Stimulated activated CD8-positive, alpha-beta memory T cell treated with anti-CD3 and anti-CD28 coated beads, Interleukin-15, amount 100 ng/mL, for 48 hours (primary cell): ENCODE measurements at regions not wholly inside any gene's neighbourhood (a gene's known extent, or its start where the extent isn't known, plus 50 kb on each side); places are given as distances from the start of the nearest gene placed in this dataset.
"Not testable (repeated sequence)": the region's sequence is repeated elsewhere in the genome, so short reads cannot be mapped to it uniquely, and the experiment has no call there.

Experiments
- DNase-seq, 2 donors: peaks; one replicate each; pipeline ENCODE4 v3.0.0-alpha.2; 2020; ENCODE audit warnings: low read depth in 2 of 2

- DNase-seq: no peak
These were observed 694.9 kb upstream of the KCND2 start for GRCh38 chr7:119578116-119578515.

- DNase-seq: no peak
These were observed 678.0 kb upstream of the KCND2 start for GRCh38 chr7:119594956-119595355.

DNA sequence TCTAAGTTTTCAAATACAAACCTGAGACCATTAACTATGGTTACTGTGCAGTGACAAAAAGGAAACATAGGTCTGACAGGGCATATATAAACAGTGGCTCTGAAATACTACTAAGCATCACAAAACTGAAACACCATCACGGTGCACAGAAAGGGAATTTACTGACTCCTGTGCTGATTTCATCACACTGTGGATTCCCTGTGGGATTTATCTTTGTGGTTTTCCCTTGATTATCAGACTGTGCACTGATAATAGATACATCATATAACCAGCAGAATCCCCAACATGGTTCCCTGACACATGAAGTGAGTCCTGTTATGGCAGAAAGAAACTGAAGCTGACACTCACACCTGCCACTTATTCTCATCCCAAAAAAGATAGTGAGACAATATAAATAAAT is 676.3 kb upstream of the KCND2 start:
- DNase-seq: no peak

DNA sequence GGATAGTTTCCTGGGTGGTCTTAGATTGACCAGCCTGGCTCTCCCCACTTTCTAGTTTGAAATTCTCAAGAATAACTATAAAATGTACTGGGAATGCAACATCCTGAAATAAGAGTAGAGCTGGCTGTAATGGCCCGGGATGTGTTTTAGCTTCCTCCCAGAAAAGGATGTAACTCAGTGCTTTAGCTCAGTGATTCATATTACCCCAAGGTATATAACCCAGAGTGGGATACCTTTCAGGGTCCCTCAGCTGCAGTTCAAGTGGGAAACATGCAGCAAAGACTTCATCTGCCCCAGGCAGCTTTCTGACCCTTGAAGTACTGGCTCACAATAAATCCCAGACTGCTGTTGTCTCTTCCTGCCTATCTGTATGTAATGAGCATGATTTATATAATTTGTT is 666.7 kb upstream of the KCND2 start:
- no peak for DNase-seq

GRCh38 chr7:119620769-119621168 is 652.2 kb upstream of the KCND2 start:
- DNase-seq: no peak

DNA sequence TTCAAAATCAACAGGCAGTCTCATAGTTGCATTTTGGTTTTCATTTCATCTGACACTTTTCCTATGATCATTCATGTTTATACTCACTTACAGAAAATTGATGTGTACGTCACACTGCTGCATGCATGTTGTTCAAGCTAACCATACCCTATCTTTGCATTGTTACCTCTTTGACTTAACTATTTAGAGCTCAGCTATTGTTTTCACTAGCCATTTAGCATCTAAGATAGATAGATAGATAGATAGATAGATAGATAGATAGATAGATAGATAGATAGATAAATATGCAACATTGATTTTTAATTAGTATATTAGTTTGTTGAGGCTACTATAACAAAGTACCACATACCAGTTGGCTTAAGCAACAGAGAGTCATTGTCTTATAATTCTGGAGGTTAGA is 649.5 kb upstream of the KCND2 start:
- DNase-seq: no peak

GRCh38 chr7:119630406-119630969 is 642.5 kb upstream of the KCND2 start:
- no peak for DNase-seq

DNA sequence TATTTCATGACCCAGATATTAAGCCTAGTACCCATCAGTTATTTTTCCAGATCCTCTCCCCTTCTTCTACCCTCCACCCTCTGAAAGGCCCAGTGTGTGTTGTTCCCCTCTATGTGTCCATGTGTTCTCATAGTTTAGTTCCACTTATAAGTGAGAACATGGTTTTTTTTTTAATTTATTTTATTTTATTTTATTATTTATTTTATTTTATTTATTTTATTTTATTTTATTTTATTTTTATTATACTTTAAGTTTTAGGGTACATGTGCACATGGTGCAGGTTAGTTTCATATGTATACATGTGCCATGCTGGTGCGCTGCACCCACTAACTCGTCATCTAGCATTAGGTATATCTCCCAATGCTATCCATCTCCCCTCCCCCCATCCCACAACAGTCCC is 639.2 kb upstream of the KCND2 start:
- DNase-seq: not testable (repeated sequence)

DNA sequence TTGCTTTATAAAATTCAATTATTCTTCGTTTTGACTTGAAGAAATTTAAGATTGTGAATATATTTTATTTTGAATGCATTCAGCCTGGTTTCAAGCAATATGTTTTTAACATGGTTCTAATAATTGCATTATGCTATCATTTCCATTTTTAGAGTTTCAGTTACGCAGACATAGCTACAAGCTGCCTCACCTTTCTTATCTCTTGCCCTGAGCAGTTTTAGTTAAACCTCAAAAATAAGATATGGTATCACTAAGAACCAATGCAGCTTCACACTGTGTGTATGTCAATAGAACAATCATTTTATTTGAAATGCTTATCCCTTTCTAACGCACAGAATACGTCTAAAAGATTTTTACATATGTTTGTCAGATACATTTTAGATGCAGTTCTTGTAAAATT is 632.6 kb upstream of the KCND2 start:
- no peak for DNase-seq

GRCh38 chr7:119640861-119641260 is 632.1 kb upstream of the KCND2 start:
- DNase-seq: no peak

- no peak for DNase-seq
These were observed 629.4 kb upstream of the KCND2 start for GRCh38 chr7:119643558-119643957.

- no peak for DNase-seq
These were observed 625.7 kb upstream of the KCND2 start for GRCh38 chr7:119647286-119647685.

DNA sequence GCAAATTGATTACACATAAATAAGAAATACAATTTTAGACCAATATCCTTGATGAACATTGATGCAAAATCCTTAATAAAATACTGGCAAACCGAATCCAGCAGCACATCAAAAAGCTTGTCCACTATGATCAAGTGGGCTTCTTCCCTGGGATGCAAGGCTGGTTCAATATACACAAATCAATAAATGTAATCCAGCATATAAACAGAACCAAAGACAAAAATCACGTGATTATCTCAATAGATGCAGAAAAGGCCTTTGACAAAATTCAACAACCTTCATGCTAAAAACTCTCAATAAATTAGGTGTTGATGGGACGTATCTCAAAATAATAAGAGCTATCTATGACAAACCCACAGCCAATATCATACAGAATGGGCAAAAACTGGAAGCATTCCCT is 624.2 kb upstream of the KCND2 start:
- DNase-seq: not testable (repeated sequence)

DNA sequence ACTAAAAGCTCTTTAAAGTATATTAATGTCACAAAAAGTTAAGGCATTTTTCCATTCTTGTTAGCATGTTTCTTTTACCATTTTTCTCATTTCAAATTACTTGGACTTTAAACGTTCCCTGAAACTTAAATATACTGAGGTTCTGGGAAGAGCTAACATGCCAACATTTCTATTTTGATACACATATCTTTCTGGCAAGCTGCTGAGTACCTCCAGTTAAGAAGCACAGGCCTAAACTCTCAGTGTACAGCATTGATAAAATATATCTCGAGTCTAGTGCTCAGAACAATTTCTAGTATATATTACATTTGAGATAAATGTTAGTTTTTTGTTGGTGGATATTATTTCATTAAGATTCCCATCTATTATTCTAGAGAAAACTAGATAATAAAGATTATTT is 612.9 kb upstream of the KCND2 start:
- DNase-seq: no peak

DNA sequence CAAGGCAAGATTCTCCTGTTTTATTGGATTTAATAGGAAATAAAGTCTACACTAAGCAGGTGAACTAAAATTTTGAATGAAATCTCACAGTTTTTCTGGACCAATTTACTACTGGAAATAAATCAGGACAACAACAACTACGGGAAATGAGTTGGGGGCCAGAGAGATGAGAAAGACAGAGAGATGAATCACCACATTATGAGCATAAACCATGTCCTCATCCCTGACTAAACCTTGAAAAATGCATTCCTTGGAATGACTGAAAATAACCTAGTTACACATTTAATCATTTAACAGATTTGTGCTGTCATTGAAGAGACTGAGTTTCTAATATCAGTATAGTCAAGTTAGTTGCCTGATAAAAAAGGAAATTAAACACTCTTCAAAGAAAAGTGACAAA is 608.4 kb upstream of the KCND2 start:
- DNase-seq: no peak

- no peak for DNase-seq
These were observed 607.2 kb upstream of the KCND2 start for GRCh38 chr7:119665796-119666195.

DNA sequence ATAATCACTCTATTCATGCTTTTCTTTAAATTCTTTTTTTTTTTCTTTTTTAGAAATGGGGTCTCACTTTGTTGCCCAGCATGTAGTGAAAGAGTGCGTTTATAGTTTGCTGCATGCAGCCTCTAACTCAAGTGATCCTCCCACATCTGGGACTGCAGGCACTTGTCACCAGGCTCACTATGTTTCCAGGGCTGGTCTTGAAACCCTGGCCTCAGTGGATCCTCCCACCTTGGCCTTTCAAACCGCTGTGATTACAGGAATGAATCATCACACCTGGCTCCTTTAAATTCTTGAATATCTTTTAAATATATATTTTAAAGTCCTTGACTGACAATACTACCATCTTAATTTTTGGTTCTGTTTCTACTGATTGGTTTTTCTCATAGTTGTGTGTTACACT is 591.6 kb upstream of the KCND2 start:
- DNase-seq: no peak

DNA sequence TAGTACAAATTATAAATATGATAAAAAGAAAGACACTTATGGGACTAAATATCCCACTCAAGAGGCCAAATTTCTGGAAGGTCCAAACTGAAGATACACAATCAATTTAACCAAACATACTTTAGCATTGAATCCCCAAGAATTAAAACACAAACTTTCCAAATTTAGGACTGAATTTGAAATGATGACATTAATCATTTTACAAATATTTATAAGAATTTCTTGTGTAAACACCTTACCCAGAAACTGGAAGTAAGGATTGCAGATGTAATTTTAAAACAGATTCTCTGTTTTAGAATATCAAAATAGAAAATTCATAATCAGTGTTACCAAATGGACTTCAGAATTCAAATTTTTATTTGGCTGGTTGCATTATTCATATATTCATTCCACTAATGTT is 588.2 kb upstream of the KCND2 start:
- DNase-seq: no peak

- no peak for DNase-seq
These were observed 587.1 kb upstream of the KCND2 start for GRCh38 chr7:119685906-119686305.

GRCh38 chr7:119688831-119689230 is 584.1 kb upstream of the KCND2 start:
- DNase-seq: no peak

- DNase-seq: no peak
These were observed 580.4 kb upstream of the KCND2 start for GRCh38 chr7:119692541-119692940.

DNA sequence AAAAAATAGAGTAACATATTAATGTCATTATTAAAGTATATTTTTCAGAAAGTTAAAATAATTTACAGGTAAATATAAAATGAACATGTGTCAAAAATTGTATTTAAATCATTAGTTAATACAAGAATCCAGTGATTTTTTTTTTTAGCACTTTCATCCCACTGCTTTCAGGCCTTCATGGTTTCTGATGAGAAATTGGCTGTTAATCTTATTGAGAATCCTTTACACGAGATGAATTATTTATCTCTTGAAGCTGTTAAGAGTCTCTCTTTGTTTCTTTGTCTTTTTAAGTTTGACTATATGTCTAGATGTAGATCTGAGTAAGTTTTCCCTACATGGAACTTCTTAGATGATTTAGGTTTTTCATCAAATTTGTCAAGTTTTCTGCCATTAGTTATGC is 578.5 kb upstream of the KCND2 start:
- DNase-seq: no peak

DNA sequence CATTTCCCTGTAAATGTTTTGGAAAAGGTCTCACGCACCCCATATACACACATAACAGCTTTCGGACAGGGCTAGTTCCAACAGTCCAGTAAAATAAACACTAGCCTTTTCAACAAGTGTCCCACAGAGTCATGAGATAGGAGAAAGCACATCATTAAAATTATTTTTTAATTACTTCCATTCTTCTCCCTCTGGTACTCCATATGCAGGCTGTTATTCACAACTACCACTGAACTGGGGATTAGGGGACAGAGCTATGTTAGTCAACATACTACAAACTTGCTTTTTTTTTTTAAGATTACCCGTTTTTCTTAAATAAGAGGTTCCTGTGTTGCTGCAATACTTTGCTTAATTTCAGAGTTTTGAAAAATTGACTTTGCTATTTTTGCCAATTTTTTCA is 576.6 kb upstream of the KCND2 start:
- DNase-seq: no peak

DNA sequence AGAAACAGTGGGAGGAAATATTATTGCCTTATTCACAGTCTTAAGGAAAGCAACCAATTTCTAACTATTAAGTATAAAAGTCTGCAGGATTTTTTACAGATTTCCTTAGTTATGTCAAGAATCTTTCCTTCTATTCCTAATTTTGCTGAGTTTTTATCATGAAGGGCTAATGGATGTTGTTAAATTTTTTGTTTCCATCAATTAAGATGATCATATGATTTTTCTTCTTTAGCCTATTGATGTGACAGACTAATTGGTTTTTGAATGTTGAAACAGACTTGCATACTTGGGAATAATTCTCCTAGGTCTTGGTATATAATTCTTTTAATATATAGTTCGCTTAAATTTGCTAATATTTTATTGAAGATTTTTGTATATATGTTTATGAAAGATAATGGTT is 569.1 kb upstream of the KCND2 start:
- DNase-seq: no peak

GRCh38 chr7:119706608-119707007 is 566.4 kb upstream of the KCND2 start:
- DNase-seq: no peak
